Stimulated activated CD4-positive, alpha-beta T cell treated with anti-CD3 and anti-CD28 coated beads, Interleukin-1b, Interleukin-23, amount 100 ng/mL, for 4 hours (primary cell): ENCODE measurements at regions not wholly inside any gene's neighbourhood (a gene's known extent, or its start where the extent isn't known, plus 50 kb on each side); places are given as distances from the start of the nearest gene placed in this dataset.

Experiments
- DNase-seq, 2 donors: peaks; one replicate each; pipeline ENCODE4 v3.0.0-alpha.2; 2020; ENCODE audit warnings: low read depth in 2 of 2

GRCh38 chr2:16507655-16508489, 157.8 kb downstream of the CYRIA start:
- no peak for DNase-seq

GRCh38 chr2:16506366-16506765, 159.3 kb downstream of the CYRIA start:
- DNase-seq: no peak

DNA sequence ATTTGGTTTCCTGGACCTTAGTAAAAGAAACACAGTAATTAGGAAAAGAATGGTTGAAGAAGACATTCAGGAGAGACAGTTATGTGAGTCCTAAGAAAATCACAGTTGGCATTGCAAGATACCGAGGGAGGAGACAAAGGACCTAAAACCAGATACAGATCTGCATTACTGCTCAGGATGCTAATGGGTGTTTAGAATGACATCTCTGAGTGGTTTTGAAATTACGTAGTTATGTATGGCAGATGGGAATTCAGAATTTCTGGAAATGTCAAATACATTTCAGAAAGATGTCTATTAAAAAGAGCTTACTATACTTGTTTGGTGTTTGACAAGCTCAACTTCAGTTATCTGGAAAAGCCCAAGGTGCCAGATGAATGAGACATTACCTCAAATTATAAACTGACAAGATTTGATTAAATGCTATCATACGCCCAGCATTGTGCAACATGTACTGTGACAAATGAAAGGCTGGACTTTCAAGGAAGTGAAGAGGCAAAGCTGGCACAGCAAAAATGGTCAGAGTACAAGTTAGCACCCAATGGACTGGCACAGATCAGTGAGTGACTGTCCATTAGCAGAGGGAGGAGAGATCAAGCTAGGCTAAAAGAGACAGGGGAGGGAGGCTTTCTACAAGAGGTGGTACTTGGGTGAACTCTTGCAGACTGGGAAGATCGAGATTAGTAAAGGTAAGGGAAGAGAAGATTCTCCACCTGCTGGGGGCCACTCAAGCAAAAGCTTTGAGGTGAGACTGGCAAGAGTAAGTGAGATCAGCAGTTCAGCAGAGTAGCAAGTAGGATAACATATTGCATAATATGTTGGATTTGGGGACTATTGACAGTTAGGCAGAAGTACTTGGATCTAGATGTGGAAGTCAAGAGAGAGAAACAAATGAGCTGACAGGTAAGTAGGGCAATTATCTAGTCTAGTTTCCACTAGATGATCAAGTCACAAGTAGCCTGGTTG, 168.9 kb downstream of the CYRIA start:
- DNase-seq: no peak

DNA sequence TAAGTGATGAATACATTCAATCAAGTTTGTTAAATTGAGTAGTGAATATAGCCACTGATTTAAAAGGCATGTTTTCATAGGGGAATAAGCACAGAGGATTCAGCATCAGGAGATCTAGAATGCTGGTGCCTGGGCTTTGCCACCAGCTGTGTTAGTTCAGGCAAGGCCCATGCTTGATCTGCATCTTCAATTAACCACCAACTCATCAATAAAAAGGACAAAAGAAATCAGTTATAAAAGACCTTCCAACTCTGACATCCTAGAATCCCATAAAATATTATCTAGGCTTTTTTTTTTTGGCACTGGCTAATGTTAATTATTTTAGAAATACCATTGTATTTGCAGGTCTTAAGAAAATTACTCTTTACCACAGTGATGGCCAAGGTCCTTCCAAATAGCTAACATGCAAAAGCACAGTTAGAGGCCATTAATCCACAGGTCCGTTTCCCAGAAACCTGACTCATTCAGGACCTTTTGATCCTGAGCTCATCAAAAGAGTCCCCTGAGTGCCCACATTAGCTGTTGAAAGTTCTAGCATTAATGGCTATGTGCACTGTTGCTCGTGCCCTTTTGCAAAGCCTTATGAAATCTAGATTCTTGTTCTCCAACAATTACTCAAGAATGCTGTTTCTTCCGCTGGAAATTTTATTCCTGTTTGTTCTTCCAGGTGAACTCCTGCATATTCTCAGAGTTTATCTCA, 170.0 kb downstream of the CYRIA start:
- DNase-seq: no peak

DNA sequence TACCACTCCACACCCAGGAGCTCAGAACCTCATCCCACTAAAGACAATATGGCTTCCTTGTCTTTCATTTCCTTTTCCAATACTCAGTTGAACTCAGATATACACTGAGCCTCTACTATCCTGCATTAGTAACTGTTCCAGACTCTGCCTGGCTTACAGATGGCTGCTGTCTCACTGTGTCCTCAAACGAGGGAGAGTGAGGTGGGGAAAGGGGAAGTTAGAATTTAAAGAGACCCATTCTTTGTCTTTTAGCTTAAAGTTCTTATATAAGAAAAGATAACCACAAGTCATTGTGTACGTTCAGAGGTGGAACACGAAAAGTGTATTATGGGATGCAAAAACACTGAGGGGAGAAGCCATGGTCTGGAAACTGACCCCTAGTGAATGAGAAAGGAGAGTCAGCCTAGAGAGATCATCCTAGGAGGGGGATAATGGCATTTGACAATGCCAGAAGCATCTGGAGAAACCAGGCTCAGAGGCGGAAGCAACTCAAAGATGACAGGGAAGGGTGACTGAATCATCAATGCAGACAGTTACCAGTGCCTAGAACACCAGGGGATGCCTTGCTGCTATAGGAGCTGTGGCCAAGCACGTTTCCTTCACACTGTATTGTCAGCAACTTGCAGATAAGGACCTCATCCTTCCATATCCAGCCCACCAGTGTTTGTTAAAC, 170.7 kb downstream of the CYRIA start:
- DNase-seq: no peak

- no peak for DNase-seq
Observed at GRCh38 chr2:16493788-16494187, 171.8 kb downstream of the CYRIA start.

DNA sequence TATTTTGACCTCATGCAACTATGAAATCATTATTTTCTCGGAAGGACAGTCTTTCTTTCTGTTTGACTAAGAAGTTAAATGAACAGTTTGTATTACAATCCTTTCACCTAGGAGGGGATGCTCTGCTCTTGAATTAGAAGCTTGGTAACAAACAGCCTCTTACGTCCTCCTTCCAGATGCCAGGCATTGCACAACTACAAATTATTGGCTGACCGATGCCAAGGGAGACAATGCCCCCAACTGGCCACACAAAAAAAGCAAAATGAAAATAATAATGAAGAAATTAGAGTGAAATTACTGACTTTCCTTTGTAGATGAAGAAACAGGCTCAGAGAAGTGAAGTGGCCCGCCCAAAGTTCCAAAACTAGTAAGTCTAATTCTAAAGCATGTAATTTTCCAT, 177.9 kb downstream of the CYRIA start:
- DNase-seq: no peak

DNA sequence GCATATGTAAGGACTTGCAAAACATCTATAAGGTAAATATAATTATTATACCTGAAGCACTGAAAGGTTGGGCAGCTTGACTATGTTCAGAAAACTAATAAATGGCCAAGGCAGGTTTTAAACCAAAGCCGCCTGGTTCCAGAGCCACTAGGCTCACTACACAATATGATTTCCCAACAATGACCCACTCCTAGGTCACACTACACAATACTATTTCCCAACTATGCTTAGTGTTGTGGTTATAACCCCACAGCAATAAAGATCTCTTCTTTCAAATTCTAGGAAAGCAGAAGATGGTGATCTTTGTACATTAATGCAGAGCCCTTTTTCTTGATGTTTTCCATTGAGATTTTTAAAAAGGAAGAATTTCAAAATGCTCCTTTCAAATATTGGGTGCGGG, 180.4 kb downstream of the CYRIA start:
- no peak for DNase-seq

DNA sequence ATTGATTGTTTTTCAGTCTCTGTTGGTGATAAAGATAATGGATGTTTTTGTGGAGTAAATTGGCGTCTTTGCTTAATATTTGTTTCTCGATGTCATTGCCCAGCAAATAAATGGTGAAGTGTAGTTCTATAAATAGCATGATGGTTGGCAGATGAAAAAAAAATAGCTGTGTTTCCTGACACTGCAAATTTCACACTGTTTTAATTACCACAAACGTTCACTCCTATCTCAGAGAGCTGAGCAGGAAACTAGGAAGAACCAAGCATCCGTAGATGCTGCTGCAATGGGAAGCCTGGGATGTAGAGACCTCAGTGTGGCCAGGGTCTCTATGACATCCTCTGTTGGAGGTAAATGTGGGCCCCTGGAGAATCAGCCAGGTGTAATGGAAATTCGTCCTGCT, 183.2 kb downstream of the CYRIA start:
- DNase-seq: no peak

- no peak for DNase-seq
Observed at GRCh38 chr2:16481351-16481750, 184.3 kb downstream of the CYRIA start.

DNA sequence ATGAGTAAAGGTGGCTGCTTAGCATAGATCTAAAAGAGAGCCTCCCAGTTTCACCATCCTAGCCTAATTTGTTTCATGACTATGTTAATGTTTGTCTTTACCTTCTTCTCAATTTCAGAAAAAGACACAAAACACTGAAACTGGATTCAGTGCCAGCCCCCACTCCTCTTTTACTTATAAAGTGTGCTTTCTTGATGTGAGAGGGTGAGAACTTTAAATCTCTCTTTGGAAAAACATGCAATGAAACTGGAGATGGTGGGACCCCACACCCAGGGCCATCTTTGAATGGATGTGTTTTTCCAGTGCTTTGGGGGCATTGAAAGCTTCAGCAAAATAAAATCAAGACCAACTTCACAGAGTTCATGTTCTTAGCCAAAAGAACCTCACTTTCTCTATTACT, 185.9 kb downstream of the CYRIA start:
- no peak for DNase-seq

DNA sequence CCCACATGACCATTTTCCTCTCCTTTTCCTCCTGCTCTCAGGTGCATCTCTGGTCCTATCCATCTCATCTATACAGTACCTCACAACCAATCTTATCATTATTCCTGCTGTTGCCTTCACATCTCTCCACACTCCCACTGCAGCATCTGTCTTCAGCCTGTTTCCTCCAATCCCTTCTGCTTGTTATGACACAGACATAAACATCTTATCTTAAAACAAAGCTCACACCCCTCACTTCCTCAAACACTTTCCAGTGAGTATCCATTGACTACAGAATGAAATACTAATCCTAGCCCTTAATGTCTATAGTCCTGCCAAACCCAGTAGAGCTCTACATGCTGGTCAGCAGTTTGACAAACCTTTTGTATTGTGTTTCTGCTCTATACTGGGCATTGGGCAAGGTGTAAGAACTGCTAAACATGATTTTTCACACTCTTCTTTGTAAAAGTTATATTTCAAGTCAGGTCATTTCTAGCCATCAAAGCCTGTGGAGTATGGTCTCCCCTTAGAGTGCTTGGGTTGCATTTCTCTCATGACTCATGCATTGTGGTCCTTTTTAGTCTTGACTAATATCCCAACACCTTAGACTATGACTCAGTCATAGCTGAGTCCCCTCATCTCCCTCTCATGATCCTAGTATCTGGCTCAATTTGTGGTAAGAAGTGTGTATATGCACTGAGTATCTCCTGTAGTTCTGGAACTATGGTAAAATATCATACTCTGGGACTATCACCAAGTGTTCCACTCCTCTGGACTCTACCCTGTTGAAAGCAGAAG, 187.0 kb downstream of the CYRIA start:
- DNase-seq: no peak

DNA sequence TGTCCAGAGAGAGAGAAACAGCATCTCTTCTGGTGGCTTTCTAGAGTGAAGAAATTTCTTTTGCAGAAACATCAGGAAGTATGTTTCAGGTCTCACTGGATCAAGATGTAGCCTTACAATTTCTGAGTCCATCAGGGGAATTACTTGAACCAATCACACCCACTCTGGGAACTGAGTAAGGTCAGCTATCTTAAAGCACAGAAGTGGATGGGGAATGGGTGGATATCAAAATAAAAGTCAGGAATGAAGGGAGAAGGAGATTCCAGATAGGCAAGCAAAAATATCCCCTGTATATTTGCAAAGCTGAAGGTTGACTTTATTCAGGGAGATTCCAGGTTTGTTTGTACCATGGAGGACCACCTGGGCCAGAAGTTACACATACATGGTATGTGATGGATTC, 188.0 kb downstream of the CYRIA start:
- no peak for DNase-seq

GRCh38 chr2:16476866-16477265, 188.8 kb downstream of the CYRIA start:
- DNase-seq: no peak

- no peak for DNase-seq
Observed at GRCh38 chr2:16475986-16476567, 189.6 kb downstream of the CYRIA start.

DNA sequence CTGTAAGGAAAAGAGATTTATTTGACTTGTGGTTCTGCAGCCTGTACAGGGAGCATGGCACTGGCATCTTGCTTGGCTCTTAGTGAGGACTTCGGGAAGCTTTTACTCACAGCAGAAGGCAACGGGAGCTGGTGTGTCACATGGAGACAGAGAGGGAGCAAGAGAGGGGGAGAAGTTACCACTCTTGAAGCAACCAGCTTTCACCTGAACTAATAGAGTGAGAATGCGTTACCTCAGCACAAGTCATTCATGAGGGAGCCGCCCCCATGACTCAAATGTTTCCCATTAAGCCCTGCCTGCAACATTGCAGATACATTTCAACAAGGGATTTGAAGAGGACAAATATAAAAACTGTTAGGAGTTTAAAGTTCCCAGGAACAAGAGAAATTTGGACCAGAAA, 190.0 kb downstream of the CYRIA start:
- DNase-seq: no peak

- DNase-seq: no peak
Observed at GRCh38 chr2:16473575-16473974, 192.1 kb downstream of the CYRIA start.

GRCh38 chr2:16470936-16471490, 194.6 kb downstream of the CYRIA start:
- DNase-seq: no peak

- no peak for DNase-seq
Observed at GRCh38 chr2:16466821-16467151, 198.8 kb downstream of the CYRIA start.

GRCh38 chr2:16466133-16466820, 199.4 kb downstream of the CYRIA start:
- DNase-seq: no peak
